GM12872 (cell line): ENCODE measurements at regions not wholly inside any gene's neighbourhood (a gene's known extent, or its start where the extent isn't known, plus 50 kb on each side); places are given as distances from the start of the nearest gene placed in this dataset.

Experiments
- TF ChIP-seq, protein P1 (sequence below): IDR thresholded peaks from 3 replicates; pipeline ENCODE4 v1.5.1; 2011; ENCODE audit warnings: low read depth, mild to moderate bottlenecking, low read length, moderate library complexity; ENCODE audit not compliant: insufficient read depth

DNA sequence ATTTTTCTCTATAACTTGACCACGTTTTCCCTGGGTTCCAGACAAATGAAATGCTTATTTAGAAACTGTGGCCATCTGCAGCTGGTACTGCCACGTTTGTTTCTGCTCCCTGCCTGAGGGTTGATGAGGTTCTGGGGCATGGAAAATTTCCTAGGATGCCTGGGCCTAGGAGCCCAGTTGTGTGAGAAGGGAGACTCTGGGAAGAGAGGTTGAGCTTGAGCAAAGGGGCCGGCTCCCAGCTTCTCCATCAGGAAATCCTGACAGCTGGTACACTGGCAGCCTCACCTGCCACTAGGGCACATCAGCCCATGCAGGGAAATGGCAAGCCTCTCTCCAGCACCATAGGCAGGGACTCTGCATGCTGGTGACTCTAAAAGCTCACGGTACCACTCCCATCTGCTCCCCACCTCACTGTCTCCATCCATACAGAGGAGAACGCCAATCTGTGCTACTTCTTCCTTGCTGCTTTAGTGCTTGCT, 165.4 kb upstream of the PPP2R3A start:
- TF ChIP-seq, protein P1, sequence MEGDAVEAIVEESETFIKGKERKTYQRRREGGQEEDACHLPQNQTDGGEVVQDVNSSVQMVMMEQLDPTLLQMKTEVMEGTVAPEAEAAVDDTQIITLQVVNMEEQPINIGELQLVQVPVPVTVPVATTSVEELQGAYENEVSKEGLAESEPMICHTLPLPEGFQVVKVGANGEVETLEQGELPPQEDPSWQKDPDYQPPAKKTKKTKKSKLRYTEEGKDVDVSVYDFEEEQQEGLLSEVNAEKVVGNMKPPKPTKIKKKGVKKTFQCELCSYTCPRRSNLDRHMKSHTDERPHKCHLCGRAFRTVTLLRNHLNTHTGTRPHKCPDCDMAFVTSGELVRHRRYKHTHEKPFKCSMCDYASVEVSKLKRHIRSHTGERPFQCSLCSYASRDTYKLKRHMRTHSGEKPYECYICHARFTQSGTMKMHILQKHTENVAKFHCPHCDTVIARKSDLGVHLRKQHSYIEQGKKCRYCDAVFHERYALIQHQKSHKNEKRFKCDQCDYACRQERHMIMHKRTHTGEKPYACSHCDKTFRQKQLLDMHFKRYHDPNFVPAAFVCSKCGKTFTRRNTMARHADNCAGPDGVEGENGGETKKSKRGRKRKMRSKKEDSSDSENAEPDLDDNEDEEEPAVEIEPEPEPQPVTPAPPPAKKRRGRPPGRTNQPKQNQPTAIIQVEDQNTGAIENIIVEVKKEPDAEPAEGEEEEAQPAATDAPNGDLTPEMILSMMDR: no peak

DNA sequence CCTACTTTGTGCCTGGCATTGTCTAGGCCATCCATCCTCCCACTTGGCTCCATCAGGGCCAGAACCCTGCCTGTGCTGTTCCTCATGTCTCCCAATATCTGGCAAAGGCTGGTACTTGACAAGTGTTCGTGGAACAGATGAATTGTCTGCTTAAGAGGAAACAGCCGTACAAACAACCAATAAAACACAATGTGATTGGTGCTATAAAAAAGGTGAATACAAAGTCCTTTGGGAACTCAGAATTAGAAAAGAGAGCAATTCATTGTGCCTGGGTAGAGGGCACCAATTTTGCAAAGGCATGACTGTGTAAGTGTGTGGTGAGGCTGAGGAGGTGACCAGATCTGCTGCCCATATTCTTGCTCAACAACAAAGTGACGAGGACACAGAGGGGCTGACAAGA, 164.5 kb upstream of the PPP2R3A start:
- TF ChIP-seq, protein P1: no peak

DNA sequence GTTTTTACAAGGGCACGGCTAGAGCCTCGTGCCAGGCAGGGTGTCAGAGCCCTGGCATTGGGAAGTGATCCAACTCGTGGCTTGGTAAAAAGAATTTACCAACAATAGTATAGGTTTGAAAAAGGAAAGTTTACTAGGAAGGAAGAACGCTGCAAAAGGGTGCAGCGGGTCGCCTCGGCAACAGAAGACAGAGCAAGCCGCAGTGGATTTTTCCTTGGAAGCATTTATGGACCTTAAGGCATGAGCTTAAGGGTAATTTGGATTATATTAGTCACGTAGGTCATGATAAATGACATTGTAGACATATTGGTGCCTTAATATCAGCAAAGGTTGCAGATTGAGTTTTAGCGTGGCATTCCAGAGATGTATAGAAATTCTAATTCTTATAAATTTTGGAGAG, 163.4 kb upstream of the PPP2R3A start:
- TF ChIP-seq, protein P1: no peak

DNA sequence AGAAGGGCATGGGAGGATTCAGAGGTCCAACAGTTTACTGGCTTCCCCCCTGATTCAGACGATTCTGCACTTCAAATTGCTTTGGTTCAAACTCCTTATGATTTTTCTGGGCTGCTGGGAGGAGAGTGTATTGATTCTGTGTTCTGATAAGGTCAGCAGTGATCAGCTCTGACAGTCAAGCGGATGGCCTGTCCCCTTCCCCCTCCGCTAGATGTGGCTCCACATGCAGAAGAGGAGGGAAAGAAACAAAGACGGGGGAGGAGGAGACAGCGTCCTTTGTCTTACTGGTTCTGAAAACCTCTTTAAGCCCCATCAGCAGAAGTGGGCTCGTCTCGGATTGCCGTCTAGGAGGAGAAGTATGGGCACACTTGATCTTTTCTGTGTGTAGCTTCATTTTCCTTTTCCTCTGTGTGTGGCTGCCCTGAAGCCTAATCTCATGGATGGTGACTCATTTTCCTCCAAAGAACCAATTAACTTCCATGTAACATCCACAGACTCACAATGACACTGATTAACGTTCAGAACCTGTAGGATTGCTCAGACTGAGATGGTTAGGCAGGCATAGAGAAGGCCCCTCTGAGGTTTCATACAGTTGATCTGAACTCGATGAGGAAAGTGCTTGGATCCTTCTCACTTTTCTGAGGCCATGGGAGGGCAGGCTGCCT, 162.4 kb upstream of the PPP2R3A start:
- TF ChIP-seq, protein P1: no peak

DNA sequence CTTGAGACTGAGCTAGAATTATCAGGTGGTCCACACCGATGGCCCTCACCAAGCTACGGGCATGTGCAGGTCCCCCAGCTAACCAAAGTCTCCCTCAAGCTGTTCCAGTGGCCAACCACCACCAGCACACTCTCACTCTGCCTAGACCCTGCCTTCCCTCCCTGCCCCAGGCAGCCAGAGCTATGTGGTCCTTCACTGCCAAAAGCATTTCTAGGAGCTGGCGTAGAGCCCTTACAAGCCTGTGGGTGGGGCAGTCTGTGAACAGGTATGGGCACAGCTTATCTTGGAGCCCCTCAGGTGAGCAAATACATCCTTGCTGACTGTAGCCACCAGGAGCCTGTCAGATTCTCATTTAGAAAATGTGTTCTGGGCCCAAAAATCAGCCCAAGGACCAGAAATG, 159.8 kb upstream of the PPP2R3A start:
- TF ChIP-seq, protein P1: no peak

DNA sequence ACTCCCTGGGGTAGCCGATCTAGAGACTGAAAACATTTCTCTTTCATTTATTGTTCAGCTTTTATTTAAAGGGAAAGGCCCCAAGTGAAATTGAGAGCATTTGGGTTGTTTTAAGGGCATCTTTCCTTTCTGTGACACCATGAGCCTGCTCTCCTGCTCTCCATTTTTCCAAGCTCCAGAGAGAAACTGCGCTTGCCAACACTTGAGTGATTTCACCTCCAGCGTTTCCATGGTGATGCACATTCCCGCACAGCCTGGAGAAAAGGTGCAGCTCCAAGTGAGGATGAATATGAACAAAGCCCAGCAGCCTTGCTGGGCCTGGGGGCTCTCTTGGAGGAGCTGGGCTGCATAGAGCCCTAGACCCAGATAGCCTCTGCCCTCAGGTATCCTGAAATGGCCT, 159.2 kb upstream of the PPP2R3A start:
- TF ChIP-seq, protein P1: no peak

DNA sequence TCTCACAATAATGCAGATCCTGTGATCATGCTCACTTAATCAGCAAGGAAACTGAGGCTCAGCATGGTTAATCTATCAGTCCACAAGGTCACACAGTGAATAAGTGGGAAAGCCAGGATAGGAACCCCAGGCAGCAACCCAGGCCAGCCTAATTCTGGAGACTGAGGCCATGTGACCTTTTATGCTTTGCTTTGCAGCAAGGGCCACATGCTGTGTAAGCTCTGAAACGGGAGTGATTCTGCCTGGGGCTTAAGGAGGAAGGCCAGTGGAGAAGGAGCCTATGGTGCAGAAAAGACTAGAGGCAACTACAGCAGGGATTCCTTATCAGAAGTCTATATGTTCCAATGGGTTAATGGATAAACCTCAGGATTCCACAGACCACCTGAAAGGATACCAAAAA, 157.6 kb upstream of the PPP2R3A start:
- TF ChIP-seq, protein P1: no peak
